Endothelial cell (in vitro differentiated cells): ENCODE measurements at regions not wholly inside any gene's neighbourhood (a gene's known extent, or its start where the extent isn't known, plus 50 kb on each side); places are given as distances from the start of the nearest gene placed in this dataset.

Experiments
- DNase-seq: peaks from one replicate; pipeline ENCODE4 v3.0.0; 2021; ENCODE audit warnings: low spot score
- H3K27ac Mint-ChIP-seq: one replicate; pipeline ENCODE4 v1.8.0; 2021; ENCODE audit warnings: mixed read lengths, inconsistent platforms; ENCODE audit not compliant: unreplicated experiment
- H3K27me3 Mint-ChIP-seq: one replicate; pipeline ENCODE4 v1.8.0; 2021; ENCODE audit warnings: mild to moderate bottlenecking, moderate library complexity, mixed read lengths, inconsistent platforms; ENCODE audit not compliant: unreplicated experiment
- H3K36me3 Mint-ChIP-seq: one replicate; pipeline ENCODE4 v1.8.0; 2021; ENCODE audit warnings: mild to moderate bottlenecking, low read depth, mixed read lengths, inconsistent platforms; ENCODE audit not compliant: unreplicated experiment
- H3K4me1 Mint-ChIP-seq: one replicate; pipeline ENCODE4 v1.8.0; 2021; ENCODE audit warnings: mild to moderate bottlenecking, mixed read lengths, inconsistent platforms; ENCODE audit not compliant: unreplicated experiment
- H3K4me3 Mint-ChIP-seq: one replicate; pipeline ENCODE4 v1.8.0; 2021; ENCODE audit warnings: mild to moderate bottlenecking, mixed read lengths, inconsistent platforms; ENCODE audit not compliant: unreplicated experiment
- H3K9me3 Mint-ChIP-seq: one replicate; pipeline ENCODE4 v1.8.0; 2021; ENCODE audit warnings: mixed read lengths, inconsistent platforms; ENCODE audit not compliant: unreplicated experiment
- CTCF ChIP-seq: fragments of 200-600 bp; sonication (generic); IDR thresholded peaks from one replicate; pipeline ENCODE4 v1.5.0; 2021; ENCODE audit warnings: antibody characterized with exemption; ENCODE audit not compliant: unreplicated experiment

- H3K27ac Mint-ChIP-seq, result no peak overlapping the region
- H3K4me3 Mint-ChIP-seq, result no peak overlapping the region
- no peaks in the 10 kb centered on the region for H3K27me3 Mint-ChIP-seq
- no peaks in the 10 kb centered on the region for H3K9me3 Mint-ChIP-seq
- no peaks in the 10 kb centered on the region for H3K36me3 Mint-ChIP-seq
- no peak for DNase-seq
- H3K4me1 Mint-ChIP-seq, result no peaks in the 10 kb centered on the region
- no peak for TF ChIP-seq CTCF
Measured at GRCh38 chr13:69600811-69601210, 506.8 kb upstream of the ATXN8OS start.

- Mint-ChIP-seq H3K9me3 (no peaks in the 10 kb centered on the region), H3K4me3 (no peak overlapping the region), H3K36me3 (no peaks in the 10 kb centered on the region), H3K27me3 (no peaks in the 10 kb centered on the region), H3K4me1 (no peaks in the 10 kb centered on the region), H3K27ac (no peak overlapping the region)
- TF ChIP-seq CTCF, result no peak
- DNase-seq, result no peak
Measured at GRCh38 chr13:69597088-69597487, 510.5 kb upstream of the ATXN8OS start.

GRCh38 chr13:69595181-69595580 lies 512.4 kb upstream of the ATXN8OS start:
- Mint-ChIP-seq H3K4me3 (no peak overlapping the region), H3K27ac (no peak overlapping the region), H3K9me3 (no peaks in the 10 kb centered on the region), H3K36me3 (no peaks in the 10 kb centered on the region), H3K4me1 (no peaks in the 10 kb centered on the region), H3K27me3 (no peaks in the 10 kb centered on the region)
- no peak for DNase-seq
- TF ChIP-seq CTCF, result no peak

- Mint-ChIP-seq H3K4me3 (no peak overlapping the region), H3K4me1 (no peaks in the 10 kb centered on the region), H3K27me3 (no peaks in the 10 kb centered on the region), H3K36me3 (no peaks in the 10 kb centered on the region), H3K27ac (no peak overlapping the region), H3K9me3 (no peaks in the 10 kb centered on the region)
- DNase-seq, result no peak
- TF ChIP-seq CTCF, result no peak
Measured at GRCh38 chr13:69591437-69591836, 516.2 kb upstream of the ATXN8OS start.

- no peak overlapping the region for H3K4me3 Mint-ChIP-seq
- TF ChIP-seq CTCF, result no peak
- H3K36me3 Mint-ChIP-seq, result no peaks in the 10 kb centered on the region
- no peak overlapping the region for H3K27ac Mint-ChIP-seq
- no peak for DNase-seq
- no peaks in the 10 kb centered on the region for H3K4me1 Mint-ChIP-seq
- no peaks in the 10 kb centered on the region for H3K9me3 Mint-ChIP-seq
- peaks cover 3% of the 10 kb centered on the region for H3K27me3 Mint-ChIP-seq
Measured at GRCh38 chr13:69589531-69590235, 517.9 kb upstream of the ATXN8OS start.
